ENCODE measurements at regions not wholly inside any gene's neighbourhood (a gene's known extent, or its start where the extent isn't known, plus 50 kb on each side); places are given as distances from the start of the nearest gene placed in this dataset.

DNA sequence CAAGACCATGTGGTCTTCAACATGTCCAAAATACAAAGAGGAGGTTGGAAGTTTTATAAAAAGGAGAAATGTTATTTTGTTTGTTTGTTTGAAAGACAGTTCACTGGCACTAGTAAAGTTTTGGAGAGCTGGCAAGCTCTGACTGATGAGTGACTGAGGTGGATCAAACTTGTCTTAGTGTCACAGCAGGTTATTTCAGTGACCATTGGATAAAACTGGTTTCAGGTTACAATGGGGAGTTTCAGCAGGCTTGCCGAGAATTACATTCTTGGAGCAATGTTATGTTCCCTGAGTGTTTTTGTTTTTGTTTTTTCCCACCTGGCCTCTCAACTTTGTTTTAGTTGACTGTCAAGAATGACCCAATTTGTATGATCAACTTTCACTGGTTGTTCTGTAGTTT lies 414.5 kb upstream of the ARHGEF26 start:
- H3K4me3 ChIP-seq (ENCODE audit: low read depth, low read length), result no peak overlapping the region
- TF ChIP-seq, protein P1, sequence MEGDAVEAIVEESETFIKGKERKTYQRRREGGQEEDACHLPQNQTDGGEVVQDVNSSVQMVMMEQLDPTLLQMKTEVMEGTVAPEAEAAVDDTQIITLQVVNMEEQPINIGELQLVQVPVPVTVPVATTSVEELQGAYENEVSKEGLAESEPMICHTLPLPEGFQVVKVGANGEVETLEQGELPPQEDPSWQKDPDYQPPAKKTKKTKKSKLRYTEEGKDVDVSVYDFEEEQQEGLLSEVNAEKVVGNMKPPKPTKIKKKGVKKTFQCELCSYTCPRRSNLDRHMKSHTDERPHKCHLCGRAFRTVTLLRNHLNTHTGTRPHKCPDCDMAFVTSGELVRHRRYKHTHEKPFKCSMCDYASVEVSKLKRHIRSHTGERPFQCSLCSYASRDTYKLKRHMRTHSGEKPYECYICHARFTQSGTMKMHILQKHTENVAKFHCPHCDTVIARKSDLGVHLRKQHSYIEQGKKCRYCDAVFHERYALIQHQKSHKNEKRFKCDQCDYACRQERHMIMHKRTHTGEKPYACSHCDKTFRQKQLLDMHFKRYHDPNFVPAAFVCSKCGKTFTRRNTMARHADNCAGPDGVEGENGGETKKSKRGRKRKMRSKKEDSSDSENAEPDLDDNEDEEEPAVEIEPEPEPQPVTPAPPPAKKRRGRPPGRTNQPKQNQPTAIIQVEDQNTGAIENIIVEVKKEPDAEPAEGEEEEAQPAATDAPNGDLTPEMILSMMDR (IDR thresholded peaks at IDR 0.05; ENCODE audit: borderline replicate concordance, insufficient read depth, low read depth, low read length), result no peak

DNA sequence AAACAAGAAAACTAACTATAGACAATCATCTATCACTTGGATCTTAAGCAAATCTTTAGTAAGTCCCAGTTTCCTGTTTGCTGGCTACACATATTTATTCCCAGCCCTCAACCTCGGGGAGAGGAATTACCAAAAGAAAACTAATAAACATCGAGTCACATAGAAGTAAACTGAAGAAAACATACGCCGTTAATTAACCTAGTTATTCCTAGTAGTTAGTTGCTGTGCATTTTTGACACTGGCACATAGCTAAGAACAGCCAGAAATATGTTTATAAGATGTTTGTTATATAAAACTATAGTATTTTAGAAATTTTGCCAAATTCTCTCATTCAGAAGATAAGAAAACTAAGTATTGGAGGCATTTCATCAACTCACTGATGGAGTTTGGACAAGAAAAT lies 407.2 kb upstream of the ARHGEF26 start:
- no peak overlapping the region for H3K4me3 ChIP-seq (ENCODE audit: low read depth, low read length)
- TF ChIP-seq, protein P1 (IDR thresholded peaks at IDR 0.05; ENCODE audit: borderline replicate concordance, insufficient read depth, low read depth, low read length), result no peak

DNA sequence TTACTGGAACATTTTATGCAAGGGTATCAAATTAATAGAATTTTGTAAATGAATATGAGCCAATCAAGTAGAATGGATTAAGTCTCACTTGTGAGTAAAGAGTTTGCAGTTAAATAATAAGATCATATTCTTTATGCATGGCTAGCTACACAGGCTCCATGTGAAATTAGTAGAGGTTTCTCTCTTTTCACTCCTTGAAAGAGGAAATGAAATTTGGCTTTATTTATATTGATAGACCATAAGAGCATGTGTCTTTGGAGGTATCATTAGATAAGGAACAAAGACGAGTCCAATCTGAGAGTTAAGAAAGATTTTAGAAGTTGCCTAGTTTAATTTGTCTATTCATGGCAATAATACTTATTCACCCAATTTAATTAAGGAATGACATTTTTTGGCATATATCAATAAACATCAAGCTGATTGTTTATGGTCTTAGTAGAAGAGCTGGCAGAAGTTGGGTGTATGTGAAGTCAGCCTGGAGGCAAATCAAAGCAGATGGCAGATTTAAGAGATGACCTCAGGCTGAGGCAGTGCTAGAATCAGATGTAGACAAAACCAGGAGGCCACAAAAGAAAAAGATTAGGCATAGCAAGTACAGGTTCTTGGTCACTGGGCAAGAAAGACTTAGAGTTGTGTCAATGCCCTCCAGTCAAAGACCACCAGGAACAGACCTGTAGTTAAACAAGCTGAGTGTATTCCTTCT lies 406.5 kb upstream of the ARHGEF26 start:
- no peak overlapping the region for H3K4me3 ChIP-seq (ENCODE audit: low read depth, low read length)
- TF ChIP-seq, protein P1 (IDR thresholded peaks at IDR 0.05; ENCODE audit: borderline replicate concordance, insufficient read depth, low read depth, low read length), result no peak

DNA sequence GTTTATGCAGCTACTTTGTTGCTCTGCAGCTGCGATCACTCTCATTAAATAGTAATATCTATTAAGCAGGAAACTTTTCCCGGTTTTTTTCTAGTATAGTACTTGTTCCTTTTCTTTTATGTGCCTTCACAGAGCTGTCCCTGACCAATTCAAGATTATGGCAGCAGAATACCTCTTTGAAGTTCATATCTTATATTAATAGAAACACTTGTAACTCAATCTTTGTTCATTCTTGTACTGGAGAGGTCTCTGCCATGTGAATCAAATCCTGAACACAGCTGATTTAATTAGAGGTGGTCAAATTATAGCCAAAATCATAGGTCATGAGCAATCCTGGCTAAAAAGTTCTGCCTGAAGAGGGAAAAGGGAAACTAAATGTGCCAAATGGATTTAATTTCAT lies 399.0 kb upstream of the ARHGEF26 start:
- TF ChIP-seq, protein P1 (IDR thresholded peaks at IDR 0.05; ENCODE audit: borderline replicate concordance, insufficient read depth, low read depth, low read length), result no peak
- H3K4me3 ChIP-seq (ENCODE audit: low read depth, low read length), result no peak overlapping the region

DNA sequence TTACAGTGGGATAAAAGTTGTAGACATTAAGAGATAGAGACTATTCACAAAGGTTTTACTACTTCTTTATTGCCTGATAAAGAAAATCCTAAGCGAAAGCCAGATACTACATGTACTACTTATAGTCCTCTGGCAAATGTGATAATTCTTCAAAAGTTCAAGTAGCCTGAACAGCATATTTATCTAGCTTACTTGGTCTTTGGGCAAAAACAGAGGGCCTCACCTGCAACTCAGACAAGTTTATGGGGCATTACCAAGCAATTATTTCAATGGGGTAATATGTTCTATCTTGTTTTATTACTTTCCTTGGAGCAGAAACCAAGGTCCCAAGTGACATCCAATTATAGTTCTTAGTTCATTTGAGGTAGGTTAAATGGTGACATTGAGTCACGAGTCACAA lies 390.1 kb upstream of the ARHGEF26 start:
- TF ChIP-seq, protein P1 (IDR thresholded peaks at IDR 0.05; ENCODE audit: borderline replicate concordance, insufficient read depth, low read depth, low read length), result no peak

DNA sequence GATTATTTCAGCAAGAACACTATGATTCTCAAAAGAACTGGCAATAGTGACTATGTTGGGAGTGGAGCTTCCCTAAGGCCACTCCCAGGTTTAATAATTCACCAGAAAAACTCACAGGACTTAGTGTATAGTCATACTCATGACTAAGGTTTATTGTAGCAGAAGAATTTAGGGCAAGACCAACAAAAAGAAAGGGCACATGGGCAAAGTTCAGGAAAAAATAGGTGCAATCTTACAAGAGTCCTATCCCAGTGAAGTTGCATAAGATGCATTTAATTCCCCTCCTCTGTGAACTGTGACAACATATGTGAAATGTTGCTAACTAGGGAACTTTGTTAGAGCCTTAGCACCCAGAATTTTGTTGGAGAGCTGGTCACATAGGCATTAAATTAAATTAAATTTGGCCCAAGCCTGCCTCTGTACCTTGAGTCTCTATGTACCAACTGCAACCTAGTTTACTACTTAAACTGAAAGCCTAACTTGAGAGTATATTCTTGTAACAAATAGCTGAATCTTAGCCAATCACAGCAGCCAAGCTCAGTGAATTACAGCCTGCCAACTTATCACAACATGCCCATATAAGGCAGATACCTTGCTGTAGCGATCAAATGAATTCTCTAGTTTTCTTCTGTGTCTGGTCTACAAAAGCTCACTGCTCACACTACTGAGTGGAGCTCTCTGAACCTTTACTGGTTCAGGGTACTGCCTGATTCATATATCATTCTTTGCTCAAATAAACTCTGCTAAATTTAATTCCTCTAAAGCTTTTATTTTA lies 386.2 kb upstream of the ARHGEF26 start:
- no peak overlapping the region for H3K4me3 ChIP-seq (ENCODE audit: low read depth, low read length)
- TF ChIP-seq, protein P1 (IDR thresholded peaks at IDR 0.05; ENCODE audit: borderline replicate concordance, insufficient read depth, low read depth, low read length), result no peak

More for the DNA sequence above, 390.1 kb upstream of the ARHGEF26 start:
- H3K4me3 ChIP-seq (ENCODE audit: low read depth, low read length), result no peak overlapping the region

DNA sequence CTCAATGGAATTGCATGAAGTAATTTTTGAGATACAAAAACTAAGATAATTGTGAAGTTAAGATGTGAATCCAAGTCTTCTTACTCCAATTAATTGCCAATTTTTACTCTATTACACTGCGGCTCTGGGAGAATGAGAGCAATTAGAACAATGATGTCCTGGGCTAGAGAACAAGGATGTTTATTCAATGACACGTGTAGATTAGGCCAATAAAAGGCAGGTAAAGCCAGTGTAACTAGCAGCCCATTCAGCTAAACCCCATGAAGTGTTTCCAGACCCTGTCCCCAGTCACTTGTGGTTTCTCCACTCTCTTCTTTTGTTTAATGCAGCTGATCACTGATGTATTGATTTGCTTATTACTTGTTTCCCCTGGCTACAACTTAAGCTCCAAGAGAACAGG lies 381.1 kb upstream of the ARHGEF26 start:
- TF ChIP-seq, protein P1 (IDR thresholded peaks at IDR 0.05; ENCODE audit: borderline replicate concordance, insufficient read depth, low read depth, low read length), result no peak
- H3K4me3 ChIP-seq (ENCODE audit: low read depth, low read length), result no peak overlapping the region

Measured in GM12875 (cell line).